ENCODE measurements at regions not wholly inside any gene's neighbourhood (a gene's known extent, or its start where the extent isn't known, plus 50 kb on each side); places are given as distances from the start of the nearest gene placed in this dataset.

GRCh38 chr3:102933377-102933776 is 498.6 kb downstream of the ZPLD1 start:
- TF ChIP-seq CTCF (IDR thresholded peaks at IDR 0.05; ENCODE audit: borderline replicate concordance, extremely low read depth, low read length, poor library complexity, severe bottlenecking) (no peak), EZH2 (IDR thresholded peaks at IDR 0.05; ENCODE audit: borderline replicate concordance, low read depth, low read length, severe bottlenecking) (no peak)
